ENCODE measurements at regions not wholly inside any gene's neighbourhood (a gene's known extent, or its start where the extent isn't known, plus 50 kb on each side); places are given as distances from the start of the nearest gene placed in this dataset.

- TF ChIP-seq EZH2phosphoT487 (IDR thresholded peaks at IDR 0.05; ENCODE audit: insufficient read depth, low read depth) (no peak), EZH2 (IDR thresholded peaks at IDR 0.05; ENCODE audit: insufficient read depth, poor library complexity, severe bottlenecking) (no peak)
Measured at GRCh38 chr2:198701481-198701880, 756.3 kb downstream of the SATB2 start.
